ENCODE measurements at regions not wholly inside any gene's neighbourhood (a gene's known extent, or its start where the extent isn't known, plus 50 kb on each side); places are given as distances from the start of the nearest gene placed in this dataset.
"Not testable (repeated sequence)": the region's sequence is repeated elsewhere in the genome, so short reads cannot be mapped to it uniquely, and the experiment has no call there.

DNA sequence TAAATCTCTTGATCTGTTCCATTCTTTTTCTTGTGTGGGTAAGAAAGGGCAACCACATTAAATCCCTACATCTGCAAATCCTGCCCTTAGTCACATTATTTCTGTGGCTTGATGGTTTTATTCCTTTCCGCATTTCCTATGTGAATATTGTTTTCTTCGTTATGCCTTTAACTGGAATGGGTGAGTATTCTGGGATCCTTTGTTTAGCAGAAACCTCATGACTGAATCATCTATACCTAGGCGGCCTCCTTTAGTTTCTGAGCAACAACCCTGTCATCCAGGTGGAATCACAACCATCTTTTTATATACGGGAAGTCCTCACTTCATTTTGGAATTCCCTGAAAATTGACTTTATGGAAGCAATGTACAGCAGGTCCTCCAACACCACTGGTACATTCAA, 409.5 kb downstream of the DIRAS2 start:
- not testable (repeated sequence) for DNase-seq

DNA sequence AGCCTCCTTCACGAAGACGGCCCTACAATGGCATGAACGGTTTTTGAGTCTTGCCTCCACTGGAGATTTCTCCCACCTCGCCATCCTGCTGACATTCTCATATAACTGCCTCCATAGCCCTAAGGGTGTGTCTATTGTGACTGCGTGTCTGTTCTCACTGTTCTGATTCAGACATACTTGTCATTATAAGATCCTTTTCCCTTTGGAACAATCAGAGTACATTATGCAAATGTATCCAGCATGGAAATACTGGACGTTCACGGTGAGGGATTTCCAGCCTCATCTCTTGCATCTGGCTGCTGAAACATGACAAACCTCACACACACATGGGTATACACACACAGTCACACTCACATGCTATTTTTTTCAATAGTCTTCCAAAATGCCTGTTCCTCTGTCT, 402.1 kb downstream of the DIRAS2 start:
- DNase-seq: no peak

GRCh38 chr9:90245661-90246060, 397.0 kb downstream of the DIRAS2 start:
- no peak for DNase-seq

- DNase-seq: no peak
Measured at GRCh38 chr9:90249094-90249493, 393.5 kb downstream of the DIRAS2 start.

DNA sequence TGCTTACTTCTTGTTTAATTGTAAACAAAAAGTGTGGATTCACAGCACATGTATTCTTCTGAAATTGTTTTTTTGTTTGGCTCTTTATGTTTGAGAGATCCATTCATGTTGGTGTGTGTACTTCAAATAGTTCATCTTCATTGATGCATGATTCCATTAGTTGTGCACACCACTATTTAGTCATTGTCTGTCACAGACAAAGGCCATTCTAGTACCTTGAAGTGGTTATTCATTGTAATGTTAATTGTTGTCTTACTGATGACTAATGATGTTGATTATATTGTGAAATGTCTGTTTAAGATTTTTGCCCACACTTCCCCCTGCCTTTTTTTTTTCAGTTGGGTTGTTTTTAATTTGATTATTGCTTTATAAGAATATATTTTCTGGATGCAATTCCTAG, 391.3 kb downstream of the DIRAS2 start:
- DNase-seq: no peak

DNA sequence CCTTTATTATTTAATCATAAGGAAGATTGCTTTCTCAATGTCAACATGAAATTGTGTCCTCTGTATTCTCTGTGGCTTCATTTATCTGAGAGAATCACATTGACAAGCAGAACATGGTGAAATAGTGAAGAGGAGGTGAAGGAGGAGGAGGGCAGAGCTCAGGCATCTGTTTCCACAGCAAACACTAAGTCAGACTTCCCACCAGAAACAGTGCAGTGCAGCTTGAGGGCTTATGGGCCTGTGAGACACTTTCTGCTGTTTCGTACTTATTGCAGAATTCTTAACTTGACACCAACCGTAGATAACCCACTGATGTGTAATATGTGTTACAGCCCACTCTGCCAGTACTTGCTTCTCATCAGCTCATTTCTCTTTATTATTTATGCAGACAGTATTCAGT, 386.3 kb downstream of the DIRAS2 start:
- DNase-seq: no peak

GRCh38 chr9:90259311-90260246, 383.0 kb downstream of the DIRAS2 start:
- no peak for DNase-seq

DNA sequence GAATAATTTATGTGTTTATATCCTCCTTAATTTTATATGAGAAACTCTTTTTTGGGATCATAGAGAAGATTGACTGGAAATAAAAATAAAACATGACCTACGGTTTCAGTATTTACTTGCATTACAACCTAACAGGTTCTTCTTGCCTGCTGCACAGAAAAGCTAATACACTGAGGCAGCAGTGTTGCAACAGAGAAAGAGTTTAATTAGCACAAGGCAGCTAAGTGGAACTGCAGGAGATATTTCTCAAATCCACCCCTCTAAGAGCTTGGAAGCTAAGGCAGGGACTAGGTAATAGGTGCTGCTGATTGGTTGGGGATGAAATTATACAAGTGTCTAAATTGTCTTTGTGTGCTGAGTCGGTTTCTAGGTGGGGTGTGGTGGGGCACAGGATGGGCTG, 380.9 kb downstream of the DIRAS2 start:
- DNase-seq: no peak

- no peak for DNase-seq
Measured at GRCh38 chr9:90268613-90269012, 374.0 kb downstream of the DIRAS2 start.

GRCh38 chr9:90271707-90272106, 370.9 kb downstream of the DIRAS2 start:
- no peak for DNase-seq

DNA sequence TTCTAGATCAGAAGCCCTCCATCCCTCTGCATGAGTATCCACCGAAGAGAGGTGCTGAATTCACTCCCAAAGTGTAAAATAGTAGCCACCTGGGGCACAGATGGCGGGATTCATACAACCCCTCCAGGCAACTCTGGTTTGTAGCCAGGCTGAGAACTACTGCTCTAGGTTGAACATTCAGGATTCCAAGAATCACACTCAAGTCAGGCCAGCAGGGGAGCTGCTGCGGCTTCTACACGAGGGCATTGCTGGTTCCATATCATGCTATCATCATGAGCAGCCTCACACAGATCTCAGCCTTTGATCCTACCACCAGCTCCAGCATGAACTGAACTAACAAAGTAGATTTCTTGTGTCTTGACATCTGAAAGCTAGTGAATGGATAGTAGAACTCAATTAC, 367.9 kb downstream of the DIRAS2 start:
- no peak for DNase-seq

DNA sequence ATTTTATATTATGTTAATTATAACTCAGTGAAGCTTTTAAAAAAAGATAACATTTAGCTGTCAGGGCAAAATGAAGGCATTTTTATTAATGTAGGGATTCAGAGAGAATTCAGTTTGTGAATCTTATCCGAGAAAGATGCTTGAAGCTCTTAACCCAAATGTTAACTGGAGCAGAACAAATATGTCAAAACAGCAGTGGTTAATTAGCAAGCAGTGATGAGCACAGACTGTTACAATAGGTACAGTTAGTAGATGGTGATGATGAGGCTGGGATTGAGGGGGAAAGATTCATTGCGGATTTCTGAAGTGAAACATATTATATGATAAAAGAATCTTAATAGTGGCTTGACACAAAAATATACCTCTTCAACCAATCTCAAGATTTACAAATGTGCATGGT, 356.7 kb downstream of the DIRAS2 start:
- no peak for DNase-seq

DNA sequence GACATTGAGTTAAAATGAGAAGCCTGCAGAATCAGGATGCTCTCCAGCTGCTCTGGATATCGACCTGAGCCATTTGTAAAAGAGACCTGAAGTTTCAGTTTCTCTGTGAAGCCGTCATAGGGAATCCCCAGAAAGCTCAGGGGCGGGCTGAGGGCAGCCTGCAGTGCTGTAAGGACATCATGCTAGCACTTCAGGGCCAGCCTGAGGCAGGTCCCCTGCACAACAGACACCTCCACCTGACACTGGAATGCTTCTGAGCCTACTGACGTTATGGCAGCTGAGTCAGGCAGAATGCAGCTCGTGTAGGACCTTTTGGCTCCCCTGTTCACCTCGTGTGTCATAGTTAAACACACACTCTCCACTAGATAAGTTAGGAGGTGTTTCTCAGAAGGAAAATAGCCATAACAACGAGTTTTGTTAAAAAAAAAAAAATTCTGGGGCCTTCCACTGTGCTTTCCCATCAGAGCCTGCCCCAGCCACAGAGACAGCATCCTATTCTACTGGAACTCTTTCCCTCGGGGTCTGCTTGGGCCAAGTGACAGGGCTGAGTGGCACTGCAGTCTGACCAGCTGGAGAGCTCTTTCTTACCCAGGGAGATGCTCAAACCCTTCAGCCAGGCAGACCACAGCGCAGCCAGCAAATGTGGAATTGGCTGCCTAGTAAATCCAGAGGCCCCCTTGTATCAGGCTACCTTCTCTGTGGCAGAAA, 354.9 kb downstream of the DIRAS2 start:
- no peak for DNase-seq

DNA sequence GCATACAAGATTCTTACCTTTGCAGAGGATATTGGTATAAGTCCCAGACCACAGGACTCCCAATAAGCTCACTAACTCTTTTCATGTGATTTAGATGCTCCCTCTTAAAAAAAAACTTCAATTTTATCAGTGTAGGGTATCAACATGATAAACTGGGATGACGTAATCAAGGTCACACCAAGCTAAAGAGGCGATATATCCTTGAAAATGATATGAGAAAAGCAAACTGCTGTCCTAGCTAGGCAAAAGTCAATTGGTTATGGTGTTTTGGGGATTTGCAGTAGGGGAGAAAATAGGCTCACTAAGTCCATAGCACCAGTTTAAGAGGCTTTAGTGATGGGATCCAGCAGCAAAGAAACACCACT, 354.4 kb downstream of the DIRAS2 start:
- DNase-seq: no peak

- no peak for DNase-seq
Measured at GRCh38 chr9:90290716-90291485, 351.7 kb downstream of the DIRAS2 start.

DNA sequence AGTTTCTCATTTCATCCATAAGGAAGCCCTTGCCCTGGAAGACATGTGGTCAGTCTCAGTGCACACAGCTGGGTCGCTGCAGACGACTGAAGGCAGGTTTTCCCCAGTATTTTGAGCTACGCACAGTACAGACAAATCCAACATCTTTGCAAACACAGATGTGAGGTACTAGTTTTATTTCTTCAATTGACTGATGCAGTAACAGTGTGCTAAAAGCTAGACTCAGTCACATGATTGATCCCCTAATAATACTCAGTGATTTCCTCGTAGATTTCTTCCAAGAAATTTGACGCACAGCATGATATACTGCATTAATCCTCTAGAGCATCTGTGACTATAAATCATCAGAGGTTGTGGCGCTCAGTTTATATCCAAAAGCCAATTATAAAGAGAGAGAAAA, 346.1 kb downstream of the DIRAS2 start:
- peak; percentile 25 for DNase-seq

- no peak for DNase-seq
Measured at GRCh38 chr9:90299968-90300367, 342.7 kb downstream of the DIRAS2 start.

DNA sequence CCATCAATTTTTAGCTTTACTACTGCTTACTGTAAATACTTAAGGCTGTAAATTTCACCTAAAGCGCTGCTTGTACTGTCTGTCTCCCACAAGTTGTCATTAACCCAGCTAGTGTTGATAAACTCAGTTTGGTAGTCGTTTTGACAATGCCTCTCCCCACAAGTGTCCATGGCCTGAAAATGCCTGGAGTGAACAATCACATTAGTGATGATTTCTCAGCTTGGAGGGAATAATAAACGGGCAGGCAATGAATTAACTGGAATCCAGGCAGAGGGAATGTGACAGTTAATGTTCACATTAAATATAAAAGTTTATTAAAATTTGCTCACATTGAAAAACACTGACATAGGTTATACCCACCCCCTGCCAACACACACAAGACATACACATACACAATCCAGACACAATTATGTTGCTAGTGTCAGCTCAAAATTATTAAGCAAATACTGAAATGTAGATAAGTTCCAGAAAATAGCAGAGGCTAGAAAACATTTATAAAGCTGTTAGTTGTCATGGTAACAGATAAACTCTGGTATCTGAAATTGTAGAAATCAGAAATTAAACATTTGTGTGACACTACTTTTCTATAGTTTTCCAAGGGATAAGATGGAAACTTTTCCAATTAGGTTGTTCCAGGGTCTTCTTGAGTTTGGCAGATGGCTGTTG, 341.9 kb downstream of the DIRAS2 start:
- DNase-seq: no peak

GRCh38 chr9:90301277-90301653, 341.4 kb downstream of the DIRAS2 start:
- peak; percentile 42 for DNase-seq

DNA sequence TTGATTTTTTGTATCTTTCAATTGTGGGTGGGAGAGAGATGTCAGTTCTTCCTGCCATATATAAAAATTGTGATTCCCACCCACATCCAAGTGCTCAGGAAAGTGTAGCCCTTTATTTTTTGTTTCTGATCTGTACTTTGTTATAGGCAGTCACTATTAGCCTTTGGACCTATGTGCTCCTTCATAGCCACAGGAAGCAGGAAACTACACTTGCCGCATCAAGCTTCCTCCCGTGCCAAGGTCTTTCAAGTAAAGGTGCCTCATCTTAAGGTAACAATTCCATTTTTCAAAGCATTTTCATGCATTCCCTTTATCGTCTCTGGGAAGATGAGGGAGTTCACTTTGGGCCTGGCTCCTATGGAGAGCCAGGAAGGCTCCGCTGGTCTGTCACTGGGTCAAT, 339.0 kb downstream of the DIRAS2 start:
- DNase-seq: no peak

DNA sequence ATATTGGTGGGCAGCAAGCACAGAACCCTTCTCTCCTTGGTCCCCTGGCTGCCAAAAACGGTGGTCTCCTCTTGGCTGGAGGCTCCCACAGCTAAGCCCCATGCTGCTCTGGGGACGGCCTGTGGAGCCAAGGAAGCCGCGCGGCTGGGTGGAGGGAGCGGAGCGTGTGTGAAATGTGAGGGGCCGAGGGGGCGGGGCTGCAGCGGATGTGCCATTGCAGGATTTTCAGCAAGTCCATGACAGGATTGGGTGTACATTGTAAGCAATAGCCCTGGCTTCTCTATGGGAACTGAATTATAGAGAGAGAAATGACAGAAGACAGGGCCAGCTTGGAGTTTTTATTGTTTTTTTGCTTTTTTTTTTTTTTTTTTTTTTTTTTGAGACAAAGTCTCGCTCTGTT, 336.5 kb downstream of the DIRAS2 start:
- no peak for DNase-seq
